ENCODE measurements at regions not wholly inside any gene's neighbourhood (a gene's known extent, or its start where the extent isn't known, plus 50 kb on each side); places are given as distances from the start of the nearest gene placed in this dataset.

DNA sequence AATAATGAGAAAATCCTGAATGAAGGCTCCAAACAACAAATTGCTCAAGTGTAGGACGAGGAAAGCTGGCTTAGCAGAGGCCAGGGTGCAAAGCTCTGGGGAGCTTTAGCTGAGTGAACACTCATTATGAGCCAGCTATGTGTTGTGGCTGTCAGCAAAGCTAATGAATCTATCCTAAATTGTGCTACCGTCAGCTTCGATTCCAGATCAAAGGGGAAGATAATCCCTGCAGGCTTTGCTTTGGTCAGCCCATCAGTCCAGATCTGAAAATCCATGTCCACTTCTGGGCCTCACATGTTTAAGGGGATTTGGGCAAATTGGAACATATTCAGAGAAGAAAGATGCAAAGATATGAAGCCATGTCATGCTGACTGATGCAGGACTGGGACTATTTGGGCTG lies 180.9 kb upstream of the ZBED5 start:
- no TSS peak for BruUV-seq (replicated peaks)

DNA sequence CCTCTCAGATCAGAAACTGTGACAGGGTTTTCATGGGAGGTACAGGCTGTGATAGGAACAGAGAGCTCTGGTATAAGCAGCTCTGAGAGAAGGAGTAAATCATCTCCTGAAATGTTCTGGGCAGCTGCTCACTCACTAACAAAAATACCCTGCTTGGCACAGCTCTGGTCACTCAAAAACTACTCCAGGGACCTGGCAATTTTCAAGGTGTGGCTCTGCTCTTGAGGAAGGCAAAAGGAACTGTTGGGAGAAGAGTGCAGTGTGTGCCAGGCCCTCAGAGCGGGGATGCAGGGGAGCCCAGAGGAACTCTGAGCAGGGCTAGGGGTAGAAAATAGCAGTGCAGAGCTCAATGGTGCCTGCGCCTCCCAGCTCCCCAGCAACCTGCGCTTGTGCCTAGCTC lies 180.5 kb upstream of the ZBED5 start:
- Histone ChIP-seq H2AFZ (ENCODE audit: low read depth, low read length, poor library complexity, severe bottlenecking) (no peak overlapping the region), H3K9me3 (ENCODE audit: control insufficient read depth in 1 of 2, insufficient read depth in 1 of 2, low read depth in 1 of 2, low read length in 2 of 2) (no peaks in the 10 kb centered on the region), H3K4me1 (ENCODE audit: control insufficient read depth in 1 of 2, insufficient read depth in 2 of 2, low read length in 2 of 2) (no peaks in the 10 kb centered on the region), H3K36me3 (ENCODE audit: control insufficient read depth in 1 of 2, insufficient read depth in 2 of 2, low read length in 2 of 2) (no peaks in the 10 kb centered on the region), H4K20me1 (ENCODE audit: insufficient read depth) (no peaks in the 10 kb centered on the region), H3K9me2 (ENCODE audit: insufficient read depth) (no peaks in the 10 kb centered on the region), H3K79me2 (ENCODE audit: insufficient read depth, low read length) (no peaks in the 10 kb centered on the region), H3K27ac (ENCODE audit: low read depth, low read length) (no peak overlapping the region), H3K4me2 (ENCODE audit: low read length) (no peak overlapping the region), H3K27me3 (ENCODE audit: insufficient read depth, low read length) (no peaks in the 10 kb centered on the region), H3K4me3 (replicated peaks in 1 of 2; ENCODE audit: low read depth in 1 of 2, low read length in 2 of 2) (no peak overlapping the region), H3K9ac (ENCODE audit: low read length) (no peak overlapping the region)
- ChIA-PET POLR2A (no interaction called here), CTCF (interaction anchor here (1.5 to 4.3 kb wide), 3 partner anchors 10 to 750 kb away, joined by 3 to 31 read pairs (median 22); no protein-coding TSS in a partner anchor), RAD21 (ENCODE audit: low non-redundant PET in 1 of 2, low total read pairs in 2 of 2, uncharacterized antibody in 2 of 2, unreplicated experiment in 2 of 2) (no interaction called here)
- TF ChIP-seq CEBPB (IDR thresholded peaks at IDR 0.05; ENCODE audit: low read depth) (no peak), ZNF274 (IDR thresholded peaks at IDR 0.05; ENCODE audit: low read depth, low read length) (no peak), SP1 (IDR thresholded peaks at IDR 0.05; ENCODE audit: low read depth) (no peak), ZFX (IDR thresholded peaks at IDR 0.05) (no peak), SRF (IDR thresholded peaks at IDR 0.05; ENCODE audit: low read depth) (no peak), CBX3 (IDR thresholded peaks at IDR 0.05; ENCODE audit: low read depth) (no peak), JUND (IDR thresholded peaks at IDR 0.05) (no peak), ELF1 (IDR thresholded peaks at IDR 0.05; ENCODE audit: borderline replicate concordance, low read depth) (no peak)
- TF ChIP-seq, protein P1, sequence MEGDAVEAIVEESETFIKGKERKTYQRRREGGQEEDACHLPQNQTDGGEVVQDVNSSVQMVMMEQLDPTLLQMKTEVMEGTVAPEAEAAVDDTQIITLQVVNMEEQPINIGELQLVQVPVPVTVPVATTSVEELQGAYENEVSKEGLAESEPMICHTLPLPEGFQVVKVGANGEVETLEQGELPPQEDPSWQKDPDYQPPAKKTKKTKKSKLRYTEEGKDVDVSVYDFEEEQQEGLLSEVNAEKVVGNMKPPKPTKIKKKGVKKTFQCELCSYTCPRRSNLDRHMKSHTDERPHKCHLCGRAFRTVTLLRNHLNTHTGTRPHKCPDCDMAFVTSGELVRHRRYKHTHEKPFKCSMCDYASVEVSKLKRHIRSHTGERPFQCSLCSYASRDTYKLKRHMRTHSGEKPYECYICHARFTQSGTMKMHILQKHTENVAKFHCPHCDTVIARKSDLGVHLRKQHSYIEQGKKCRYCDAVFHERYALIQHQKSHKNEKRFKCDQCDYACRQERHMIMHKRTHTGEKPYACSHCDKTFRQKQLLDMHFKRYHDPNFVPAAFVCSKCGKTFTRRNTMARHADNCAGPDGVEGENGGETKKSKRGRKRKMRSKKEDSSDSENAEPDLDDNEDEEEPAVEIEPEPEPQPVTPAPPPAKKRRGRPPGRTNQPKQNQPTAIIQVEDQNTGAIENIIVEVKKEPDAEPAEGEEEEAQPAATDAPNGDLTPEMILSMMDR (IDR thresholded peaks at IDR 0.05 in 2 of 3, conservative IDR thresholded peaks at IDR 0.05 in 1 of 3; ENCODE audit: borderline replicate concordance in 1 of 3, insufficient read depth in 1 of 3, low read depth in 2 of 3, low read length in 2 of 3) = no peak
- TF ChIP-seq, protein P2, sequence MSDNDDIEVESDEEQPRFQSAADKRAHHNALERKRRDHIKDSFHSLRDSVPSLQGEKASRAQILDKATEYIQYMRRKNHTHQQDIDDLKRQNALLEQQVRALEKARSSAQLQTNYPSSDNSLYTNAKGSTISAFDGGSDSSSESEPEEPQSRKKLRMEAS (IDR thresholded peaks at IDR 0.05) = no peak
- TF ChIP-seq, protein P3, sequence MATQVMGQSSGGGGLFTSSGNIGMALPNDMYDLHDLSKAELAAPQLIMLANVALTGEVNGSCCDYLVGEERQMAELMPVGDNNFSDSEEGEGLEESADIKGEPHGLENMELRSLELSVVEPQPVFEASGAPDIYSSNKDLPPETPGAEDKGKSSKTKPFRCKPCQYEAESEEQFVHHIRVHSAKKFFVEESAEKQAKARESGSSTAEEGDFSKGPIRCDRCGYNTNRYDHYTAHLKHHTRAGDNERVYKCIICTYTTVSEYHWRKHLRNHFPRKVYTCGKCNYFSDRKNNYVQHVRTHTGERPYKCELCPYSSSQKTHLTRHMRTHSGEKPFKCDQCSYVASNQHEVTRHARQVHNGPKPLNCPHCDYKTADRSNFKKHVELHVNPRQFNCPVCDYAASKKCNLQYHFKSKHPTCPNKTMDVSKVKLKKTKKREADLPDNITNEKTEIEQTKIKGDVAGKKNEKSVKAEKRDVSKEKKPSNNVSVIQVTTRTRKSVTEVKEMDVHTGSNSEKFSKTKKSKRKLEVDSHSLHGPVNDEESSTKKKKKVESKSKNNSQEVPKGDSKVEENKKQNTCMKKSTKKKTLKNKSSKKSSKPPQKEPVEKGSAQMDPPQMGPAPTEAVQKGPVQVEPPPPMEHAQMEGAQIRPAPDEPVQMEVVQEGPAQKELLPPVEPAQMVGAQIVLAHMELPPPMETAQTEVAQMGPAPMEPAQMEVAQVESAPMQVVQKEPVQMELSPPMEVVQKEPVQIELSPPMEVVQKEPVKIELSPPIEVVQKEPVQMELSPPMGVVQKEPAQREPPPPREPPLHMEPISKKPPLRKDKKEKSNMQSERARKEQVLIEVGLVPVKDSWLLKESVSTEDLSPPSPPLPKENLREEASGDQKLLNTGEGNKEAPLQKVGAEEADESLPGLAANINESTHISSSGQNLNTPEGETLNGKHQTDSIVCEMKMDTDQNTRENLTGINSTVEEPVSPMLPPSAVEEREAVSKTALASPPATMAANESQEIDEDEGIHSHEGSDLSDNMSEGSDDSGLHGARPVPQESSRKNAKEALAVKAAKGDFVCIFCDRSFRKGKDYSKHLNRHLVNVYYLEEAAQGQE (IDR thresholded peaks at IDR 0.05; ENCODE audit: low read depth) = no peak
- ATAC-seq = no peak
- intact Hi-C loops (cut with micrococcal nuclease) = loop anchor here (5.0 to 10.0 kb wide), 2 partner anchors 119 to 586 kb away; partner anchors contain the start of gene GALNT18
- DNase-seq (ENCODE audit: low read depth, low spot score) = no peak
- no TSS peak for BruUV-seq (replicated peaks)

More for the DNA sequence above, 180.9 kb upstream of the ZBED5 start:
- no peak overlapping the region for H3K4me2 ChIP-seq (ENCODE audit: low read length)
- CTCF ChIA-PET = interaction anchor here (3.3 to 4.3 kb wide), 2 partner anchors 10 to 749 kb away, joined by 22 to 31 read pairs; no protein-coding TSS in a partner anchor
- no peaks in the 10 kb centered on the region for H3K36me3 ChIP-seq (ENCODE audit: control insufficient read depth in 1 of 2, insufficient read depth in 2 of 2, low read length in 2 of 2)
- no peak overlapping the region for H3K9ac ChIP-seq (ENCODE audit: low read length)
- no peak overlapping the region for H3K4me3 ChIP-seq (replicated peaks in 1 of 2; ENCODE audit: low read depth in 1 of 2, low read length in 2 of 2)
- RAD21 ChIA-PET (ENCODE audit: low non-redundant PET in 1 of 2, low total read pairs in 2 of 2, uncharacterized antibody in 2 of 2, unreplicated experiment in 2 of 2) = no interaction called here
- no peaks in the 10 kb centered on the region for H3K9me3 ChIP-seq (ENCODE audit: control insufficient read depth in 1 of 2, insufficient read depth in 1 of 2, low read depth in 1 of 2, low read length in 2 of 2)
- H3K9me2 ChIP-seq (ENCODE audit: insufficient read depth) = no peaks in the 10 kb centered on the region
- H3K27ac ChIP-seq (ENCODE audit: low read depth, low read length) = no peak overlapping the region
- TF ChIP-seq POLR2A (IDR thresholded peaks at IDR 0.05; ENCODE audit: borderline replicate concordance, extremely low read depth, insufficient read depth, insufficient read length) = no peak
- TF ChIP-seq ZNF274 (IDR thresholded peaks at IDR 0.05; ENCODE audit: low read depth, low read length) = no peak
- TF ChIP-seq POLR2AphosphoS5 (IDR thresholded peaks at IDR 0.05; ENCODE audit: low read depth, low read length) = no peak
- no peak for TF ChIP-seq RAD21 (IDR thresholded peaks at IDR 0.05; ENCODE audit: low read depth)
- no peak for TF ChIP-seq ZFX (IDR thresholded peaks at IDR 0.05)
- no peak for TF ChIP-seq ELF1 (IDR thresholded peaks at IDR 0.05; ENCODE audit: borderline replicate concordance, low read depth)
- TF ChIP-seq JUND (IDR thresholded peaks at IDR 0.05) = no peak
- TF ChIP-seq CBX3 (IDR thresholded peaks at IDR 0.05; ENCODE audit: low read depth) = no peak
- H3K27me3 ChIP-seq (ENCODE audit: insufficient read depth, low read length) = no peaks in the 10 kb centered on the region
- H2AFZ ChIP-seq (ENCODE audit: low read depth, low read length, poor library complexity, severe bottlenecking) = no peak overlapping the region
- intact Hi-C loops (cut with micrococcal nuclease) = loop anchor here (5.0 to 10.0 kb wide), 2 partner anchors 119 to 586 kb away; partner anchors contain the start of gene GALNT18
- POLR2A ChIA-PET = no interaction called here
- no peak for DNase-seq (ENCODE audit: low read depth, low spot score)
- no peaks in the 10 kb centered on the region for H4K20me1 ChIP-seq (ENCODE audit: insufficient read depth)
- H3K79me2 ChIP-seq (ENCODE audit: insufficient read depth, low read length) = no peaks in the 10 kb centered on the region
- H3K4me1 ChIP-seq (ENCODE audit: control insufficient read depth in 1 of 2, insufficient read depth in 2 of 2, low read length in 2 of 2) = no peaks in the 10 kb centered on the region
- no peak for ATAC-seq

Measured in HCT116 (cell line).